ENCODE measurements at regions not wholly inside any gene's neighbourhood (a gene's known extent, or its start where the extent isn't known, plus 50 kb on each side); places are given as distances from the start of the nearest gene placed in this dataset.

DNA sequence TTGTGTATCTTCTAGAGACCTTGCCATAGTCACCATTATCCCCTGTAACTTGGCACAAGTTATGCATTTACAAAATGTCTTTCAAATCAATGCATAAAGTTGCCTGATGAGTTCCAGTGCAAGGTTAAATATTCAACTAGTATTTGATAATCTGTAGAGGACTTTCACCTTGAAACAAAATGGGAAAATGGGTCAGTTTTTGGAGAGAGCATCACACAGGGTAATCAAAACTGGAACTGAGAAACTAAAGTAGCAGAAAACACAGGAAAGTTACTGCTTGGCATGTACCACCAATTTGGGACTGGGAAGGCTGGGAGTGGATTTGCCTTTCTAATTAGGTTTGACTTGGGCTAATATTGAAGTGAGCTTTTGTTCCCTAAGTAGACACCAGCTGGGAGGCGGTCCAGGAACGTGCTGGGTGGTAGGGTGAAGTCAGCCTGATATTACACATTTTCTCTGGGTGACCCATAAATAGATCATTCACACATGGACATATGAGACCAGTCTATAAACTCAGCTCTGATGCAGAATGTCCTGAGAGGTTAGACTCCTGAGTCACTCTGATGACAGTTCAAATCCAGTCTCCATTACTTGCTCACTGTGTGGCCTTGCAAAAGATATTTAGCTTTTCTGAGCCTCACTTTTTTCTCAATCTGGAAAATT is 152.3 kb downstream of the PCTP start:
- TF ChIP-seq EZH2 (IDR thresholded peaks at IDR 0.05) (no peak), POLR2AphosphoS5 (IDR thresholded peaks at IDR 0.05; ENCODE audit: borderline replicate concordance, low read depth, low read length) (no peak), FOXP2 (optimal IDR thresholded peaks at IDR 0.05; ENCODE audit: control extremely low read depth, extremely low read length, insufficient read depth) (no peak)
